K562 (cell line): ENCODE measurements at regions not wholly inside any gene's neighbourhood (a gene's known extent, or its start where the extent isn't known, plus 50 kb on each side); places are given as distances from the start of the nearest gene placed in this dataset.

Experiments used
- ARID1B ChIP-seq: fragments of 450-650 bp; IDR thresholded peaks from 2 replicates; pipeline ENCODE4 v1.6.1; 2016; ENCODE audit warnings: antibody characterized with exemption, mild to moderate bottlenecking, inconsistent platforms
- CBX3 ChIP-seq, 2 experiments: IDR thresholded peaks; 1 replicate in 1 of 2; 2 replicates in 1 of 2; pipeline ENCODE4 v1.6.1; 2012; ENCODE audit warnings: inconsistent platforms in 2 of 2, low read length in 2 of 2, borderline replicate concordance in 1 of 2, control low read depth in 1 of 2
- CC2D1A ChIP-seq: fragments of 450-650 bp; IDR thresholded peaks from 2 replicates; pipeline ENCODE4 v1.6.1; 2017; ENCODE audit warnings: mild to moderate bottlenecking
- CEBPB ChIP-seq: fragments of 450-650 bp; IDR thresholded peaks from 2 replicates; pipeline ENCODE4 v1.6.1; 2016; ENCODE audit warnings: missing genetic modification characterization, missing compliant biosample characterization
- DPF2 ChIP-seq: fragments of 450-650 bp; IDR thresholded peaks from 2 replicates; pipeline ENCODE4 v1.6.1; 2016
- HNRNPUL1 ChIP-seq: fragments of 200-400 bp; formaldehyde crosslinking; IDR thresholded peaks from 2 replicates; pipeline ENCODE4 v1.6.1; 2017; ENCODE audit warnings: low read length
- JUND ChIP-seq, 2 experiments: IDR thresholded peaks; 2 replicates in 1 of 2; 3 replicates in 1 of 2; pipeline ENCODE4 v1.6.1; 2011; ENCODE audit warnings: borderline replicate concordance in 2 of 2, low read depth in 2 of 2, low read length in 2 of 2, improper control_type of control experiment in 1 of 2, missing biosample characterization in 1 of 2, missing genetic modification characterization in 1 of 2, missing genetic modification reagents in 1 of 2
- SMARCA4 ChIP-seq: fragments of 450-650 bp; IDR thresholded peaks from 2 replicates; pipeline ENCODE4 v1.6.1; 2016
- SMARCE1 ChIP-seq: fragments of 450-650 bp; IDR thresholded peaks from 2 replicates; pipeline ENCODE4 v1.7.1; 2016; ENCODE audit warnings: mild to moderate bottlenecking
- TGIF2 ChIP-seq: sonication (generic); formaldehyde crosslinking; IDR thresholded peaks from 2 replicates; pipeline ENCODE4 v1.8.1; 2022; ENCODE audit warnings: mild to moderate bottlenecking, missing genetic modification reagents, moderate library complexity
- TRIM28 ChIP-seq: fragments of 450-650 bp; IDR thresholded peaks from 2 replicates; pipeline ENCODE4 v1.6.1; 2017
- ZNF232 ChIP-seq: sonication (generic); formaldehyde crosslinking; IDR thresholded peaks from 2 replicates; pipeline ENCODE4 v1.8.0; 2022; ENCODE audit warnings: mild to moderate bottlenecking, missing genetic modification reagents
- ZNF766 ChIP-seq: fragments of 200-800 bp; sonication (Bioruptor generic); conservative IDR thresholded peaks from 2 replicates; pipeline ENCODE4 v1.6.1; 2016; ENCODE audit warnings: missing genetic modification characterization, missing compliant biosample characterization
- TF ChIP-seq, protein P1 (sequence below): fragments of 250-450 bp; sonication (Bioruptor Pico); IDR thresholded peaks from 2 replicates; pipeline ENCODE4 v1.5.0; 2021; ENCODE audit warnings: mild to moderate bottlenecking, moderate library complexity

- TF ChIP-seq, protein P1, sequence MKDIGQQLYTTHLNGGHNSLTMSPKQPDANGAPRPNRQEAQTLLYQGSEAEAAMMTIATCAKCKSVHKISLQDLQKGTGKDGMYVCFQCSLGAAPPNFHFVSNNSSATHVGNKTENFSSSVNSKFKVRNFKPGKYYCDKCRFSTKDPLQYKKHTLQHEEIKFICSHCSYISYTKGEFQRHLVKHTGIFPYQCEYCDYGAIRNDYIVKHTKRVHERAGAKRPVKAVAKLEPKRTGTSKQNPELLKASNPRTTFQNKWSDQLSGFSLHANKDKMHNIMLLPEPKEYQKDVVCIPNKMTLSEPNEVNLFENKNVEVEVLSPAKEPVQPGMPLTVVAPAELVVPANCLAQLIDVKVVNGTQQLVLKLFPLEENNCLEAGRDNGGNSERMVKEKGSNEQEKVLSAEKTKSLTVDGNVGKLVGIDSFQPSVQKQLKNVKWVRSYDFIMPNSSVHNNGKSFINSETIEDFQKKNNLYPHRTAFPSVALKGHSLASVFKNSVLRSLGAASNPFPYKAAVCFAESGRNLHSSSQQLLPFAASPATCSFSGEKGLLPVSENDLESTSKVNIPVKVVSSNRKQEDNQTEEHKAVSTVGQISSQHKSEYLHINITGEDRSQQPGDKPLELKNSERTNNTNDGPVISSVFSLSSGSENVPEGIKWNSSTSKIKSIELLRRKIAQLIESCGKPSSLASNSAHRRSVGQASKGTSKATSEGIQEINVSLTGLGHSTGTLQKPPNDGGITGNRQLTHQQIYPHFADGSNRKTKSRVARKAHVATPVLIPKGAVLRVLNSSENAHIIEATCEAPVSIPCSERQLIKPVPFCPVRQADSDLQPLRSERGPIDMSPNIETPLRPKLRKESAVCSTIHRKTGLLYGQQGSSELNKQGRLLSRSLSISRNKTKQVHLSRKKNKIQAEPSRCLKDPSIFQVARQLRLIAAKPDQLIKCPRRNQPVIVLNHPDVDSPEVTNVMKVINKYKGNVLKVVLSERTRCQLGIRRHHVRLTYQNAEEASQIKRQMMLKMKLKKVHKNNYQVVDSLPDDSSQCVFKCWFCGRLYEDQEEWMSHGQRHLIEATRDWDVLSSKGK, result no peak
- TF ChIP-seq DPF2 (peak; percentile 54), TRIM28 (0 out of 2 replicates have a peak, but pooled peaks have one; percentile 40), HNRNPUL1 (no peak), TGIF2 (CRISPR knock-in tag) (no peak), SMARCA4 (peak; percentile 66; the same call in 1 of the 2 replicates), ZNF232 (CRISPR knock-in tag) (no peak), CEBPB (tag) (no peak), ZNF766 (CRISPR knock-in tag) (0 out of 2 replicates have a peak, but pooled peaks have one; percentile 55), CBX3 (IDR thresholded peaks at IDR 0.05; ENCODE audit: borderline replicate concordance in 1 of 2, low read length in 2 of 2) (0 out of 3 replicates have a peak, but pooled peaks of 1 of the 2 experiments have one; percentile 9), SMARCE1 (peak; percentile 44; the same call in 1 of the 2 replicates), ARID1B (peak; percentile 45; the same call in 1 of the 2 replicates), JUND (IDR thresholded peaks at IDR 0.05; ENCODE audit: borderline replicate concordance, low read depth, low read length) (peak; percentile 74), JUND (tag; IDR thresholded peaks at IDR 0.05; ENCODE audit: borderline replicate concordance, low read depth, low read length) (peak; percentile 39; the same call in 1 of the 3 replicates), CC2D1A (peak; percentile 22; the same call in 1 of the 2 replicates)
Observed at GRCh38 chr11:109902764-109903433, 190.3 kb upstream of the ZC3H12C start (continued).
